K562 (cell line): ENCODE measurements at regions not wholly inside any gene's neighbourhood (a gene's known extent, or its start where the extent isn't known, plus 50 kb on each side); places are given as distances from the start of the nearest gene placed in this dataset.

Source experiments
- ATAC-seq: fragments of 200-7000 bp; cut with Tn5 transposase; 3 replicates; pipeline ENCODE4 v1.9.1; 2020; ENCODE audit warnings: moderate library complexity
- BruUV-seq: library from RNA; stranded (reverse); fragments of 400-500 nt; replicated peaks from 2 replicates; lab custom pipeline; 2021; lab: Mats Ljungman, UMichigan
- CTCF ChIA-PET: fragments of 300-600 bp; formaldehyde crosslinking; extraction: SDS; loops from one replicate; lab custom pipeline; 2021; ENCODE audit warnings: low intra/inter-chr PET ratio; lab: Yijun Ruan, JAX
- POLR2A ChIA-PET: fragments of 300-600, 350-650 bp; sonication (Branson Sonifier 250); formaldehyde crosslinking; extraction: SDS; loops from one replicate; lab custom pipeline; 2021; ENCODE audit warnings: antibody characterized with exemption, inconsistent platforms; lab: Yijun Ruan, JAX
- DNase-seq, 4 experiments: peaks; one replicate each; pipeline versions ENCODE4 v3.0.0 to v3.0.0-alpha.2; 2011 to 2018; ENCODE audit warnings: low spot score in 3 of 4, mixed read lengths in 3 of 4; ENCODE audit errors: extremely low read depth in 1 of 4
- FAIRE-seq: peaks from 2 replicates; lab custom pipeline; 2011; peaks lifted over from hg19 to GRCh38; lab: Jason Lieb, UNC
- H2AFZ ChIP-seq: 2 replicates; pipeline ENCODE4 v1.6.0; 2011; ENCODE audit warnings: low read depth, low read length, control low read depth, inconsistent platforms
- H3K27ac ChIP-seq: fragments of 200-600 bp; 3 replicates; pipeline ENCODE4 v1.8.0; 2011; ENCODE audit warnings: low read depth, mild to moderate bottlenecking, control low read depth, inconsistent platforms, low read length, moderate library complexity, mixed read lengths; ENCODE audit errors: extremely low read depth
- H3K27me3 ChIP-seq, 2 experiments: fragments of 300-600 bp in 1 of 2; 2 replicates in 1 of 2; 3 replicates in 1 of 2; pipeline versions ENCODE4 v1.6.0 to v1.8.0; 2011; ENCODE audit warnings: inconsistent platforms in 2 of 2, low read length in 2 of 2, mild to moderate bottlenecking in 1 of 2, mixed read lengths in 1 of 2, moderate library complexity in 1 of 2; ENCODE audit not compliant: control insufficient read depth in 2 of 2, insufficient read depth in 2 of 2
- H3K36me3 ChIP-seq: fragments of 300-600 bp; 3 replicates; pipeline ENCODE4 v1.8.0; 2011; ENCODE audit warnings: mild to moderate bottlenecking, low read length, inconsistent platforms; ENCODE audit not compliant: control insufficient read depth, insufficient read depth
- H3K4me1 ChIP-seq, 2 experiments: fragments of 200-600 bp in 1 of 2; replicated peaks in 1 of 2; 2 replicates in 1 of 2; 3 replicates in 1 of 2; pipeline versions ENCODE4 v1.5.1 to v1.8.0; 2011; ENCODE audit warnings: inconsistent platforms in 2 of 2, low read length in 2 of 2, mild to moderate bottlenecking in 1 of 2, mixed read lengths in 1 of 2, moderate library complexity in 1 of 2; ENCODE audit not compliant: control insufficient read depth in 2 of 2, insufficient read depth in 2 of 2
- H3K4me2 ChIP-seq: 2 replicates; pipeline ENCODE4 v1.6.1; 2011; ENCODE audit warnings: low read length, control low read depth, inconsistent platforms, mixed read lengths; ENCODE audit not compliant: insufficient read depth
- H3K4me3 ChIP-seq: fragments of 200-600 bp; sonication (generic), shearing (Covaris generic); 2 replicates; pipeline ENCODE4 v1.5.1; 2016; ENCODE audit warnings: control low read depth, inconsistent platforms
- H3K79me2 ChIP-seq: fragments of 200-600 bp; 3 replicates; pipeline ENCODE4 v1.8.0; 2011; ENCODE audit warnings: low read length, inconsistent platforms; ENCODE audit not compliant: control insufficient read depth, insufficient read depth
- H3K9ac ChIP-seq, 2 experiments: 2 replicates each; pipeline versions ENCODE4 v1.6.0 to v1.6.1; 2011; ENCODE audit warnings: low read depth in 2 of 2, low read length in 2 of 2, control low read depth in 1 of 2, inconsistent platforms in 1 of 2, mild to moderate bottlenecking in 1 of 2, mixed read lengths in 1 of 2; ENCODE audit not compliant: insufficient read depth in 1 of 2
- H3K9me1 ChIP-seq: one replicate; pipeline ENCODE4 v1.6.0; 2011; ENCODE audit warnings: inconsistent platforms, mild to moderate bottlenecking, low read length, moderate library complexity; ENCODE audit not compliant: control insufficient read depth, insufficient read depth
- H3K9me3 ChIP-seq: replicated peaks from 2 replicates; pipeline ENCODE4 v1.5.1; 2011; ENCODE audit warnings: low read depth, low read length, inconsistent platforms; ENCODE audit not compliant: control insufficient read depth, insufficient read depth
- H4K20me1 ChIP-seq: replicated peaks from 2 replicates; pipeline ENCODE4 v1.6.1; 2011; ENCODE audit warnings: low read length, inconsistent platforms, mixed read lengths; ENCODE audit not compliant: control insufficient read depth, insufficient read depth
- ARID1B ChIP-seq: fragments of 450-650 bp; IDR thresholded peaks from 2 replicates; pipeline ENCODE4 v1.6.1; 2016; ENCODE audit warnings: antibody characterized with exemption, mild to moderate bottlenecking, inconsistent platforms
- ASH1L ChIP-seq: fragments of 450-650 bp; IDR thresholded peaks from 2 replicates; pipeline ENCODE4 v1.6.1; 2018; ENCODE audit warnings: borderline replicate concordance, mild to moderate bottlenecking, low read depth; ENCODE audit not compliant: partially characterized antibody
- CBFB ChIP-seq: sonication (generic); formaldehyde crosslinking; IDR thresholded peaks from 2 replicates; pipeline ENCODE4 v1.4.0; 2020; ENCODE audit warnings: mild to moderate bottlenecking, missing genetic modification reagents
- HCFC1 ChIP-seq: IDR thresholded peaks from 2 replicates; pipeline ENCODE4 v1.6.1; 2012; ENCODE audit warnings: low read depth, low read length, improper control_type of control experiment
- MAFK ChIP-seq: IDR thresholded peaks from 2 replicates; pipeline ENCODE4 v1.6.1; 2011; ENCODE audit warnings: low read length, improper control_type of control experiment
- PREB ChIP-seq: sonication (generic); formaldehyde crosslinking; IDR thresholded peaks from 2 replicates; pipeline ENCODE4 v1.8.1; 2023; ENCODE audit warnings: mild to moderate bottlenecking, missing genetic modification reagents
- RBM39 ChIP-seq: fragments of 200-400 bp; formaldehyde crosslinking; optimal IDR thresholded peaks from 2 replicates; pipeline ENCODE3; 2018; ENCODE audit warnings: low read depth, low read length
- SP1 ChIP-seq: sonication (generic); formaldehyde crosslinking; IDR thresholded peaks from 2 replicates; pipeline ENCODE4 v1.8.1; 2022; ENCODE audit warnings: mild to moderate bottlenecking, missing genetic modification reagents
- ZNF740 ChIP-seq, 3 experiments: fragments of 200-800 bp in 1 of 3; sonication (Bioruptor generic) in 1 of 3; sonication (generic) in 1 of 3; formaldehyde crosslinking in 1 of 3; IDR thresholded peaks; 2 replicates each; pipeline versions ENCODE4 v1.6.1 to v1.8.0; 2016 to 2022; ENCODE audit warnings: mild to moderate bottlenecking in 2 of 3, missing compliant biosample characterization in 2 of 3, missing genetic modification characterization in 2 of 3, missing genetic modification reagents in 1 of 3
- ZNF830 ChIP-seq: fragments of 250-450 bp; sonication (Bioruptor Pico); IDR thresholded peaks from 2 replicates; pipeline ENCODE4 v1.5.0; 2021; ENCODE audit warnings: mild to moderate bottlenecking
- WGBS: fragments of 100-300 bp; shearing (Covaris generic); methylation state at CpG from one replicate; pipeline ENCODE4 v1.1.6; 2016; ENCODE audit warnings: low coverage, mixed read lengths; ENCODE audit not compliant: insufficient coverage; ENCODE audit errors: missing lambda C conversion rate; 5-methylcytosine and 5-hydroxymethylcytosine counted together
- in situ Hi-C: fragments of 300-500 bp; cut with MboI; formaldehyde crosslinking; loops from 4 replicates; pipeline ENCODE4 v1.15.0; 2018; ENCODE audit warnings: inconsistent platforms, mixed read lengths
- intact Hi-C: fragments of 100-400 bp; cut with micrococcal nuclease; formaldehyde crosslinking; loops from 2 replicates; pipeline ENCODE4 v1.14.2; 2022

GRCh38 chr10:30155401-30155800 lies 96.0 kb upstream of the JCAD start:
- Histone ChIP-seq H3K27me3 (no peaks in the 10 kb centered on the region), H3K9ac (no peak overlapping the region), H3K9me1 (no peaks in the 10 kb centered on the region), H3K4me3 (no peak overlapping the region), H3K4me1 (peaks cover 3 to 16% of the 10 kb centered on the region in 2 experiments; a peak in 4 of 5 replicates), H3K79me2 (no peaks in the 10 kb centered on the region), H3K9me3 (no peaks in the 10 kb centered on the region; the same call in 1 of the 2 replicates), H3K4me2 (no peak overlapping the region), H4K20me1 (no peaks in the 10 kb centered on the region), H3K27ac (no peak overlapping the region), H3K36me3 (no peaks in the 10 kb centered on the region), H2AFZ (no peak overlapping the region)
- no peak for TF ChIP-seq PREB (CRISPR knock-in tag)
- no peak for TF ChIP-seq ZNF740 (CRISPR knock-in tag; IDR thresholded peaks at IDR 0.05)
- no peak for TF ChIP-seq ZNF740 (tag; IDR thresholded peaks at IDR 0.05)
- TF ChIP-seq MAFK = no peak
- no peak for TF ChIP-seq RBM39
- TF ChIP-seq SP1 (CRISPR knock-in tag) = no peak
- TF ChIP-seq HCFC1 = no peak
- no peak for TF ChIP-seq CBFB (CRISPR knock-in tag)
- TF ChIP-seq ZNF830 (CRISPR knock-in tag) = no peak
- TF ChIP-seq ARID1B = no peak
- no peak for TF ChIP-seq ASH1L
- POLR2A ChIA-PET = no interaction called here
- in situ Hi-C loops (no loop called here), intact Hi-C loops (no loop called here)
- DNase-seq (no peak), FAIRE-seq (no peak), ATAC-seq (no peak)
- CTCF ChIA-PET = no interaction called here
- BruUV-seq = no TSS peak
- WGBS = 15% methylated on average over 4 of the region's 4 CpGs
